ENCODE measurements at regions not wholly inside any gene's neighbourhood (a gene's known extent, or its start where the extent isn't known, plus 50 kb on each side); places are given as distances from the start of the nearest gene placed in this dataset.
"Not testable (repeated sequence)": the region's sequence is repeated elsewhere in the genome, so short reads cannot be mapped to it uniquely, and the experiment has no call there.

GRCh38 chr12:114500775-114501473, 95.0 kb upstream of the TBX5 start:
- no peak for DNase-seq

- no peak for DNase-seq
Observed at GRCh38 chr12:114500131-114500530, 94.2 kb upstream of the TBX5 start.

- no peak for DNase-seq
Observed at GRCh38 chr12:114499338-114499737, 93.4 kb upstream of the TBX5 start.

GRCh38 chr12:114491916-114492315, 86.0 kb upstream of the TBX5 start:
- DNase-seq, result no peak

GRCh38 chr12:114484822-114485459, 79.0 kb upstream of the TBX5 start:
- DNase-seq, result not testable (repeated sequence)

GRCh38 chr12:114483996-114484395, 78.1 kb upstream of the TBX5 start:
- DNase-seq, result no peak

GRCh38 chr12:114481200-114481535, 75.2 kb upstream of the TBX5 start:
- DNase-seq, result no peak

- no peak for DNase-seq
Observed at GRCh38 chr12:114480337-114481199, 74.6 kb upstream of the TBX5 start.

GRCh38 chr12:114479831-114480230, 73.9 kb upstream of the TBX5 start:
- DNase-seq, result no peak

GRCh38 chr12:114478865-114479264, 72.9 kb upstream of the TBX5 start:
- DNase-seq, result no peak

- no peak for DNase-seq
Observed at GRCh38 chr12:114477989-114478395, 72.0 kb upstream of the TBX5 start.

GRCh38 chr12:114476159-114476558, 70.2 kb upstream of the TBX5 start:
- no peak for DNase-seq

GRCh38 chr12:114473717-114474116, 67.8 kb upstream of the TBX5 start:
- DNase-seq, result no peak

GRCh38 chr12:114473018-114473417, 67.1 kb upstream of the TBX5 start:
- no peak for DNase-seq

GRCh38 chr12:114457620-114458019, 51.7 kb upstream of the TBX5 start:
- DNase-seq, result no peak
